ENCODE measurements at regions not wholly inside any gene's neighbourhood (a gene's known extent, or its start where the extent isn't known, plus 50 kb on each side); places are given as distances from the start of the nearest gene placed in this dataset.

GRCh38 chr9:82149501-82149946, 161.0 kb downstream of the SPATA31D1 start:
- no peak for DNase-seq (ENCODE audit: low read depth in 4 of 4, low spot score in 3 of 4)

GRCh38 chr9:82152181-82152580, 163.6 kb downstream of the SPATA31D1 start:
- DNase-seq (ENCODE audit: low read depth in 4 of 4, low spot score in 3 of 4), result no peak

- no peak for DNase-seq (ENCODE audit: low read depth in 4 of 4, low spot score in 3 of 4)
These were observed 164.5 kb downstream of the SPATA31D1 start for GRCh38 chr9:82153032-82153431.

DNA sequence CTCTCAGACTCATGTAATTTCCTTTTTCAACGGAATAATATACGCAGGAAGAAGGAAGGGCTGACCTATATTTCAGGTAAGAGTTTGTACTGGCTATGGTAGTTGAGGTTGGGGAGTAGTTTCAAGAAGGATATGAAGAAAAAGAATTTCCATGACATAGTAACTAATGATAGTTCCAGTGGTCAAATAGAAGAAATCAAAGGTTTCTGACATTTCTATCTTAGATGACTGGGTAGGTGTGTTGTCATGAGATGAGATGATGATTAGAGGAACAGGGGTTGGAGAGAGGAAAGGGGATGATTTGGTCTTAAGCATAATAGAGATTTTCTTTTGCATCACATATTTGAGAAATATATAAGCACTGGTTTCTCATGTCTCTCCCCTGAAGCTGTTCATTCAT, 166.0 kb downstream of the SPATA31D1 start:
- DNase-seq (ENCODE audit: low read depth in 4 of 4, low spot score in 3 of 4), result no peak

GRCh38 chr9:82161876-82162275, 173.3 kb downstream of the SPATA31D1 start:
- no peak for DNase-seq (ENCODE audit: low read depth in 4 of 4, low spot score in 3 of 4)

DNA sequence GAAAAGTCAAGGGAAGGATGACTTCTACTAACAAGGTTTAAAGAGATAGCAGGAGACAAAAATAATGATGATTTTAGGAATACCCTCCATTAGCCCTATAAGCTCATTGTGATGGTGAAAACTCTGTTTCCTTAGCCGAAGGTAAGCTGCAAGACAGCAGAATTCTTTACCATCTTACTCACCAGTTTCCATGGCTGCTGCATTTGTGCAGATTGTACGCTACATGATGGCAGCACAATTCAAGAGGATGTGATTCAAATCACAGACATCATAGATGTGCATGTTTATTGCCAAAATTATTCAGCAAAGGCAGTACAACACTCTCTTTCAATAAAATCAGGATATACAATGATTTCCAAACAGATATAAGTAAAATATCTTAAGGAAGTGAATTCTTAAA, 175.6 kb downstream of the SPATA31D1 start:
- no peak for DNase-seq (ENCODE audit: low read depth in 4 of 4, low spot score in 3 of 4)

DNA sequence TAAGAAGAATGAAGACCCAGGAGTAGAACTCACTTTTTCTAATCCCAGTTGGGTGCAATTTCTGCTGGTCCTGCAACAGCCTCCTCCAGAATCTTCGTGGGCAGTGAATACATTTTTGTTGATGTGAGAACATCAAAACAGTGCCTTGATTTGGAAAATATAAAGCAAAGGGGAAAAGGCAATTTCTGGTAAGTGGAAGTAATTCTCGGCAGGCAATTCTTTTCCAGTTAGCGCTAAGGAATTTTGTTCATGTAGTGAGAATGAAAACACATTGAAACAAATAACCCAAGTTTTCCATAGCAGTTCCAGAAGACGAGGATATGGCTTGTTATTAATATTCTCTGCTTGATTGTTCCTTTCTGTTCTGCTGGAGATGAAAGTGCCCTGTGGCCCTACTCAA, 178.7 kb downstream of the SPATA31D1 start:
- no peak for DNase-seq (ENCODE audit: low read depth in 4 of 4, low spot score in 3 of 4)

DNA sequence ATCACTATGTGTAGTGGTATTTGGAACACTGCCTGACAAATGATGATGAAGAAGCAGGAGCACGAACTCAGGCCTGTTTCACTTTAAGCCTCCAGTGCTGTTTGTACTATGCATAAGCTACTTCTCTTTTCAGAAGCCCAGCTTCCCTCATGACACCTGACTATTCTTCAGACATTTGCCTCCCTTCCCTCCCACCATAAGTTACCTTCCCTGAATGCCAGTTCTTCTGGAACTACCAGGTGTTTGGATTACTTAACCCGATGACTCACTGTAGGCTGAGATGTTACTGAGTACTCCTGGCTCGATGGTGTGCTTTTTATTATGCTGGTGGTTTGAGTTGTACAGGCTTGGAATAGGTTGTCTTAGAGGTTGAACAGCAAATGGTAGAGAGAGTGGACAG, 180.0 kb downstream of the SPATA31D1 start:
- no peak for DNase-seq (ENCODE audit: low read depth in 4 of 4, low spot score in 3 of 4)

DNA sequence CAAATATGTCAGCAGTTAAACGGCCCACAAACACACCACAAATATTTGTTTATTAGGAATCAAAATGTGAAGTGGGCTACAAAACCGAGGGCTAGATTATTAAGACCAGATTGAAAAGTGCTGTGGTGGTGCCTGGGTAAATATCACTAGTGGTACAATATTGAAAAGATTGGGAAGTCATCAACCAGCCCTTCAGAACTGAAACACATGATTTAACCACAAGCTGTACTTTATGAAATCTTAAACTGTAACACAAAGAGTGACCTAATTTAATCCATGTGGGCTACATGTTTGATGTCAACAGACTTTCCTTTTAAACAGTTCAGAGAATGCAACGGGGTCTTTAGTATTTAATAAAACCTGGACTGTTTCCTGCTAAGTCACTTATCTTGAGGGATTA, 182.3 kb downstream of the SPATA31D1 start:
- DNase-seq (ENCODE audit: low read depth in 4 of 4, low spot score in 3 of 4), result no peak

DNA sequence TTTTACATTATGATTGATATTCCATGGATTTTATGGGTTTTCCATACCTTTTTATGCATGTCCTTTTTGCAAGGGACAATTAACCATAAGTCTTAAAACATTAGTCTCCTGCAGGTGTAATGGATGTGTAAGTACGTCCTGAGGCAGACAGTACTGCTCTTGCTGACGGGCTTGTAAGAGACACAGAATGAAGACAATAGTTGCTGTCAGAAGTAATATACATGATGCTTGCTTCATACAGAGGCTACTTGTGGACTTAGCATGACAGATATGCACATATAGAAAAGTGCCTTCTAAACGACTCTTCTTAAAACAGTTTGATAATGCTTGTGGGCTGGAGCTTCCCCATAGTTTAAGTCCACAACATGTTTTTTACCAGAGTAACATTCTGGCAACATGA, 182.7 kb downstream of the SPATA31D1 start:
- DNase-seq (ENCODE audit: low read depth in 4 of 4, low spot score in 3 of 4), result no peak

DNA sequence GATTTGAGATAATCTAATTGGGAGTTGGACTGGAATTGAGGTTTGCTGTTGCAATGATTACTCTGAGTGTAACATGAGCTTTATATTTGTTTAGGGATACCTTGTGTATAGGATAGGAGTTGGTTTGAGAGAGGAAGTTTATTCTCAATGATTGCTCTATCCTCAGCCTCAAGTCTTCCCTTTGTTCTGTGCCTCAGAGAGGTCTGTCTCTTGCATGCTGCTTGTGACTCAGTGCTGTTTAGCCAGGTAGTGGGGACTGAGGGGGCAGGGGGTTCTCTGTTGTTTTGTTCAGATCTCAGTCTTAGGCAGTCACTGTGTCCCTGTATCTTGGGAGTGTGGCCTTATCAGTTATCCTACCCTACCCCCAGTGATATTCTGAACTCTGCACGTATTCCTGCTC, 192.1 kb downstream of the SPATA31D1 start:
- DNase-seq (ENCODE audit: low read depth in 4 of 4, low spot score in 3 of 4), result no peak

GRCh38 chr9:82183181-82183860, 194.7 kb downstream of the SPATA31D1 start:
- DNase-seq (ENCODE audit: low read depth in 4 of 4, low spot score in 3 of 4), result no peak

GRCh38 chr9:82184524-82184923, 196.0 kb downstream of the SPATA31D1 start:
- DNase-seq (ENCODE audit: low read depth in 4 of 4, low spot score in 3 of 4), result no peak

DNA sequence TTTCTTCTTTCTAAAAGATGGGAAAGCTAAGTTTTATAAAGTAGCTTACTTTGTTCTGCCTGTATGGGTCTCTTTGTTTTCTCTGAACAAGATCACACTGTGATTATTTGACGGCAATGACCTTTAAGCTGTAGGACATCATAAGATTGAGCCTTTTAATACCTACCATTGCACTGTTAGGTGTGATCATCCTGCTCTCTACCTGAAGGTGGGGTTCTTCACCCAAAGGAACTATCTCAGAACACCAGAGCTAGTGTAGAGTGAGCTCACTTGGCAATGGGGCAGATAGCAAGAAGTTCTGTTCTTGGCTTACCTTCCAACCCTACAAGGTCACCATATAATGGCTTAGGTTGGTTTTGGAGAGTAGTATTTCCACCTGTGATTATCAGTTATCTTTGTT, 200.2 kb downstream of the SPATA31D1 start:
- DNase-seq (ENCODE audit: low read depth in 4 of 4, low spot score in 3 of 4), result no peak

- DNase-seq (ENCODE audit: low read depth in 4 of 4, low spot score in 3 of 4), result no peak
These were observed 202.7 kb downstream of the SPATA31D1 start for GRCh38 chr9:82191082-82191770.

GRCh38 chr9:82192211-82192610, 203.6 kb downstream of the SPATA31D1 start:
- no peak for DNase-seq (ENCODE audit: low read depth in 4 of 4, low spot score in 3 of 4)

DNA sequence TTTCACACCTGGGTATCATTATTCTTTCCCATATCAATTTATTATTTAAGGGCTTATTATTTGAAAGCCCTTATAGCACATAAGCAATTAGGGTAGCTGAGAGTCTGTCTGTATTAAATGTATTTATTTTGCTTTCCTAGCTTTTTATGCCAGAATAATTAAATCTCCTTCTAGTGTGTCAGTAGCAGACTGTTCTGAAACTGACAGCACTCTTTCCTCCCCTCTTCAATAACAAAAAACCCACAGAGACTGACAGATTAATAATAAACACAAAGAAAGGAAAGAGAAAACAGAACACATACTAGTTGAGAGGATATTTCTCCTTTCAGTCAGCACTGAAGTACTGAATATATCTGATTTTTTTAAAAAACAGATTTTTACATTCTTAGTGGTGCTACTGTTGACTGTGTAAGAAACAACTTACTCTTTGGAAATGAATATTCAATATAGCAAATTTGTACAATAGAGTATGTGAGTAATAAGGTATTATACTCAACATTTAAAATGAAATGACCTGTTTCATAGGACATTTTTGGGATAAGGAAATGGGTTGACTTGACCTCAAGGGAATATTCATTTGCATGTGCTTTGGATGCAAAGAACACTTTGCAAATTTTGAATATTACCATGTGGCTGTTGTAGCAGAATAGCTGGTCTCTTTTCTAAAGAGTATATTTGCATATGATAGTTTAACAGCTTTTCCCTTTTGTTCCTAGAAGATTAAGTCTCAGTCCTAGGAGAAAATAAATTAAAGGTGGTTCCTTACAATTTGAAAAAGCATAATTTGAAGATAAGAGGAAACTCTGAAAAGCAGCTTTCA, 208.3 kb downstream of the SPATA31D1 start:
- DNase-seq (ENCODE audit: low read depth in 4 of 4, low spot score in 3 of 4), result no peak

DNA sequence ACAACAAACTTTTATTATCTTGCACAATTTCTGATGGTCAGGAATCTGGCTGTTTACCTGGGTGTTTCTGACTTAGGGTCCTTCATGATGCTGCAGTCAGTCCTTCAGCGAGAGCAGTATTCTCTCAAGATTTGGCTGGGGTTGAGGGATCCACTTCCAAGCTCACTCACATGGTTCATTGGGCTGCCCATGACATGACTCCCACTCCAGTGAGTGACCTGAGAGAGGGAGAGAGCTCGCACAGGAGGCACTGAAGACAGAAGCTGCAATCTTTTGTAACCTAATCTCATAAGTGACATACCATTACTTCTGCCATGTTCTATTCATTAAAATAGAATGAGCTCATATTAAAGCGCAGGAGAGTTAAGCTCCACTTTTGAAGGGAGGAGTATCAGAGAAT, 212.6 kb downstream of the SPATA31D1 start:
- DNase-seq (ENCODE audit: low read depth in 4 of 4, low spot score in 3 of 4), result peak in 3 of 4 donors; percentile 0 to 27 (median 16)

DNA sequence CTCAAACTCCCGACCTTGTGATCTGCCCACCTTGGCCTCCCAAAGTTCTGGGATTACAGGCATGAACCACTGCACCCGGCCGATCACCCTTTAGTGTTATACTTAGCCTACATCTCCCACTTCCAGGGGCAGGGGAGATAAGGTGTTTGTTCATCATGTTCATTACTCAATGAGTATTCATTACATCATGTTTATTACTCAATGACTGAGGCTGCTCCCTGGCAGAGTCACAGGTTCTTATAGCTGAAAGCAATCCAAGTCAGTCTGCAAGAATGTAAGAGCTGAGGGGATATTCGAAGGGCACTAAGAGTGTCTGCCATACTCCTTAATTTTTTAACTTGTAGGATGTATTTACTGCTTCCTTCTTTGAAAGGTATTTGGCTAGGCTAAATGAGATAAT, 214.2 kb downstream of the SPATA31D1 start:
- no peak for DNase-seq (ENCODE audit: low read depth in 4 of 4, low spot score in 3 of 4)

GRCh38 chr9:82206490-82206889, 217.9 kb downstream of the SPATA31D1 start:
- no peak for DNase-seq (ENCODE audit: low read depth in 4 of 4, low spot score in 3 of 4)

DNA sequence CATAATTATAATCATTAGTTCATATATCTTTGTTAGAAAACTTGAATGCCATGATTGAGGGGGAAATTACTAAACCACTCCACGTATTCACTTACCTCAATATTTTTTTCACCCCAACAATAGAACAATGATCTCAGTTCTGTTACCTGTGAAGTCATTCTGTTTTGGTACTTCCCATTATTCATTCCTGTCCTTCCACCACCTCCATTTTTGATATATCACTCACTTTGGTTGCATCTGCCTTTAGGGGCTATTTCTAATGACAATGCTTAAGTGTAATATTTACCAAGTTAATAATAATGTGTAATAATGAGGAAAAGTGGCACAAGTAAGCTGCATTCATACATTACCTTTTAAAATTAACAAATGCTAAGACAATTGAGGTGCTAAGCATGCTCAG, 218.4 kb downstream of the SPATA31D1 start:
- no peak for DNase-seq (ENCODE audit: low read depth in 4 of 4, low spot score in 3 of 4)
